GM18502 (cell line): ENCODE measurements at regions not wholly inside any gene's neighbourhood (a gene's known extent, or its start where the extent isn't known, plus 50 kb on each side); places are given as distances from the start of the nearest gene placed in this dataset.

Source experiments
- ATAC-seq: cut with Tn5 transposase; IDR thresholded peaks from one replicate; pipeline ENCODE4 v1.9.1; 2021; ENCODE audit warnings: mild to moderate bottlenecking; ENCODE audit not compliant: unreplicated experiment, poor library complexity

DNA sequence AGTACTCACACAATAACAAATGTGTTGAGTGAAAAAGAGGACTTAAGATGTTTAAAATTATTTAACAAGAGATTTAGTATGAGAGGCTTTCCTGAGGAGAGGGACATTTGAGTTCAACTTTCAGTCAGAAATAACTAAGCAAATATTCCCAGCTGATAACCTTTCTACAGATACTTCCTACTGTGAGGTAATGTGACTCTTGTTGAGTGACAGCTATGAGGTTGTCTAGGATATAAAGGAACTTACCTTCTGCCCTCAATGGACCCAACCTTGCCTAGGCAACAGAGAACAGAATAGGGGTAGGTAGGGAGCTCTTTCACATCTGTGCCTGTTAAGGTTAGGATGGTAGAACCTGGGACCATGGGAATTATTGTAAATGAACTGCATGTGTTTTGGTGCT is 54.7 kb downstream of the GLUD2 start:
- ATAC-seq = no peak

DNA sequence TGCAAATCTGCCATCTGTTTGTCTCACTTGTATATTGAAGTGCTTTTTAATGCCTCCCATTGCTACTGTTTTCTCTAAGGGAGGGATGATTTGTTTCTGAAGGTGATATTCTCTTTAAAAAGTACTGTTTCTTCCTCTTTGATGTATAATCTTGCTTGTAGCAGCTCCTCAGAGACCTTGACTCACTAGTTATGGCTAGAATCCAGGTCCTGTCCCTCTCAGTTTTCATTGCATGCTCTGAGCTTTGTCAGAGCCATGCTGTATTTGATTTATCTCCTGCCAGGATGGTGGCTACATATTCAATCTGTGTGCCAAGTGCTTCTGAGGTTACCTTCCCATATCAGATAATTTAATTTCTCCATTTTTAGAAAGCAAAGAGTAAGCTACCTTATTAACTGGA is 56.0 kb downstream of the GLUD2 start:
- no peak for ATAC-seq

DNA sequence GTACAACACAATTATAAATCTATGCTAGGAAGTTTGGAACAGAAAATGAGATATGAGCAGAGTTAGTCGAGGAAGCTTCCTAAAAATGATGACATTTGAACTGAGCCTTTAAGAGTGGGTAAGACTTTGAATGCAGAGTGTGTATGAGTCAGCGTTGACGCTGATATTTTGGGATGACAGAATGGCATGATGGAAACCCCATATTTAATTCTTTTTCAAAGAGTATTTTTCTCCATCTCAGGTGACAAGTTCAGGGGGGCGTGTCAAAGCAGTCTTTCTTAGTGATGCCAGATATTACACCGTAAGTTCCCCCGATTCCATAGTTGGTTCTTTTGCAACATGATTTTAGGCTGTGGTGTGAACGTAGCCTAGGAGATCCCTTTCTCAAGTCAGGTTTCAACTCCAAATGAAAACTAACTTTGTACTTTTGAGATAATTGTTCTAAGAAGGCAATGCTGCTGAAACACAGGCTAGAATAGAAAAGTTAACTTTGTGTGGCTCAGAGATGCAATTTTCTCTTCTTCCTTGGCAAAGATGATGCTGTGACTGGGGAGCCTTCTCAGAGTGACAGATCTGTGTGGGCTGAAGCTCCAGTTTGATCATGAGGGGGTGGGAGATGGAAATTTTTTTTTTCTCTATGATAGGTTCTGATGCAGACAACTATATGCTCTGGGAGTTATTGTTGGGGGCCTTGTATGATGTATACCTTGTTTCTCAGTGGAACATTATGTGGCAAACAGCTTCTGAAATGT is 59.2 kb downstream of the GLUD2 start:
- ATAC-seq = no peak

DNA sequence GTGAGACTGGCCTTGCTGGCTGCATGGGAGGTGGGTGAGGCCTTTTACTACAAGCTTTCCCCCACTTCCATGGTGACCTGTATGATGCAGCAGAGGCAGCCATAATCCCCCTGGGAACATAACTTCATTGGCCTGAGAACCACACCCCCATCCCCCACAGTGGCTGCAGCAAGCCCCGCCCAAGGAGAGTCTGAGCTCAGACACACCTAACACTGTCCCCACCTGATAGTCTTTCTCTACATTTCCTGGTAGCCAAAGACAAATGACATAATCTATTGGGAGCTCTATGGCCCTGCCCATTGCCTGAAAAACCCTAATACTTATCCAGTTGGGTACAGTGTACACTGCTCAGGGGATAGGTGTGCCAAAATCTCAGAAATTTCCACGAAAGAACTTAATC is 62.6 kb downstream of the GLUD2 start:
- ATAC-seq = no peak

DNA sequence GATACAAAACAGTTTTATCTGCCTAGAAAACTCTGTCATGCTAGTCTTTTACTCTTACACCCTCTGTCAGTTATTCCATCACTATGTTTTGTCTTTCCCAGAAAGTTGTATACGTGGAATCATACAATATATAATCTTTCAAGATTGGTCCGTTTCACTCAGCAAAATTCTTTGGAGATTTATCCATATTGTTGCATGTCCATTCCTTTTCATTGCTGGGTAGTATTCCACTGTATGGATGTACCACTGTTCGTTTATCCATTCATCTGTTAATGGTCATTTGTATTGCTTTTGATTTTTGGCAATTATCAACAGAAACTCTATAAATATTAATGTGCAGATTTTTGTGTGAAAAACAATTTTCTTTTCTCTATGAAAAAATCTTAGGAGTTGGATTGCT is 63.1 kb downstream of the GLUD2 start:
- ATAC-seq = no peak

DNA sequence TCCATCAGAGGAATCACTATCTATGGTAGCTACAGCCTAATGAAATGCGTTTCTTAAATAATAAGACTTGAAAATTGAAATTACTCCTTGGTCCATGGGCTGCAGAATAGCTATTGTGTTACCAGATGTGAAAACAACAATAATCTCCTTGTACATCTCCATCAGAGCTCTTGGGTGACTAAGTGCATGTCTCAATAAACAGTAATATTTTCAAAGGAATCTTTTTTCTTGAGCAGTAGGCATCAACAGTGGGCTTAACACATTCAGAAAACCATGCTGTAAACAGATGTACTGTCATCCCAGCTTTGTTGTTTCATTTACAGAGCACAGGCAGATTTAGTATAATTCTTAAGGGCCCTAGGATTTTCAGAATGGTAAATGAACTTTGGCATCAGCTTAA is 67.3 kb downstream of the GLUD2 start:
- ATAC-seq = no peak

DNA sequence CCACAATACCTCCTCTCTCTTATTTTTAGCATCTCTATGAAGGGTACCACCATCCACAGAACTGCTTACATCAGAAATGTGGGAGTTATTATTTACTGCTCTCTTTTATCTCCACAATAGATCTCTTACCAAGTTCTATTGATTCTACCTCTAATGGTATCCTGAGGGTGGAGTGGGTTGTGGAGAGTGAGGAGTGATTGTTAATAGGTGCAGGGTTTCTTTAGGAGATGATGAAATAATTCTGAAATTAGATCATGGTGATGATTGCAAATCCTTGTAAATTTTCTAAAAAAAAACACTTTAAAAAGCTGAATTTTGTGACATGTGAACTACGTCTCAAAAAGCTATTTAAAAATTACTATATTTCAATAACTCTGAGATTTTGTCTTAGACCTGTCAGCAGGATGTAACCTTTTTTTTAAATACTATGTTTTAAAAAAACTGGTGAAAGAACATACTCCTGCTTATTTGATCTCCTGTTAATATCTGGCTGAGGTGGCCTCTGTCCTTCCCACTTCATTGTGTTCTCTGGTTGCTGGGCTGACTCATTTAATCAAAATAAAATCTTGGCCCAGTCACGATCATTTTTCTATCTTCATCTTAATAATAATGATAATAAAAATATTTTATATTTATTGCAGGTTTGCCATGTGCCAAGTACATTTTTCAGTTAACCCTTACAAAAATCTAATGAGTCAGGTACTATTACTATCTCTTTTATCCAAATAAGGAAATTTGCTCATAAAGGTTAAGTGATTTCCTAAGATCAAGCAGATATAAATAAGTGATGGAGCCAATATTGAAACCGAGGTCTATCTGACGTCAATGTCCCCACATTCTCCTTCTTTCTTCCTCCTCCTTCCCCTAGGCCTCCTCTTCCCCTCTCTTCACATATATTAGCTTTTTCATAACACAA is 73.5 kb downstream of the GLUD2 start:
- no peak for ATAC-seq

DNA sequence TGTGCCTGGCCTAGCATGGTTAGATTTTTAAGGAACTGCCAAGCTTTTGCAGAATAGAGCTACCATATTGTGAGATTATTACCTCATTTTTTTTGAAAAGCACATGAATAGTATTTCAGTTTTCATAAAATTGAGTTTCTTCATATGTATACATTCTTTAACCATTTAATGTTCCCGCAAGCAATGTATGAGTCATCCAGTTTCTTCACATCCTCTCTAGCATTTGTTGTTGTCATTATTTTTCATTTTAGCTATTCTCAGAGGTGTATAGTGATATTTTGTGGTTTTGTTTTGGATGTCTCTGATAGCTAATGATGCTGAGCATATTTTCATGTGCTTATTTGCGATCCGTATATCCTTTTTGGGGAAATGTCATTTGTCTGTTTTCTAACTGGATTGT is 74.9 kb downstream of the GLUD2 start:
- ATAC-seq = no peak

DNA sequence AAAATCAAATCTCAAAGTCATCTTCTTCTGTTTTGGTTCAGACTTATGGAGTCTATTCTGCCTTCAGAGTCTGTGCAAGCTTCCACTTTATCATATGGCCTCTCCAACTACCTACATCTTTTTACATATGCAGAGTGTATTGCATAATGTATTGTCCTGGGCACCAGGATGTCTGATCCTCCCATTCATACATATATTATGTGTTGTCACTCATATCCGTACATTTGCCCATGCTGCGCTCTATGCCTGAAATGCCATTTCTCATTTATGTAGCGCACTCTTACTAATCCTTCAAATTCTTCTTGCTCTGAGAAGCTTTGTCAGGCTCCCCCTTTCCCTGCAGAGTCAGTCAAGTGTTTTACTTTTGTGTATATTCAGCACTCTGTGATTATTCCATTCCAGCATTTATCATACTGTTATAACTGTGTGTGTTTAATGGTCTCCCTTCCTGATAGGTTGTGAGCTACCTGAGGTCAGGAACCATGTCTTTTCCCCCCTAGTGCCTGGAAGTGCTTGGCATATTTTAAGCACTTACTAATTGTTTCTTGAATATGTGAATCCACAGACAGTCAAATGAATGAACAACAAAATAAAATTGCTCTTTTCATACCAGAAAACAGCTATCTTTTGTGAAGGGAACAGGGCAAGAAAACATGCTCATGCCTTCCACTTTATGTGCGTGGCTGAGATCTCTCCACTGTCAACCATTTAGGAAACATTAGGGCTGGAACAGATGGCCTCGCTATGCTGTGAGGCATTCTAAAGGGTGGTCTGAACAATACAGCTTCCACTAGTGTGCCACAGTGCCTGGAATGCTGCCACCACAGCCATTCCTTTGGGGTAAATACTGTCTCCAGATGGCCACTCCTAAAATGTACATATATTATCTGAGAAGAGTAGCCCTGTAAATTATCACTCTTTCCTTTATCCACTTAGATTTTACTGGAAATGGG is 81.8 kb downstream of the GLUD2 start:
- ATAC-seq = no peak

DNA sequence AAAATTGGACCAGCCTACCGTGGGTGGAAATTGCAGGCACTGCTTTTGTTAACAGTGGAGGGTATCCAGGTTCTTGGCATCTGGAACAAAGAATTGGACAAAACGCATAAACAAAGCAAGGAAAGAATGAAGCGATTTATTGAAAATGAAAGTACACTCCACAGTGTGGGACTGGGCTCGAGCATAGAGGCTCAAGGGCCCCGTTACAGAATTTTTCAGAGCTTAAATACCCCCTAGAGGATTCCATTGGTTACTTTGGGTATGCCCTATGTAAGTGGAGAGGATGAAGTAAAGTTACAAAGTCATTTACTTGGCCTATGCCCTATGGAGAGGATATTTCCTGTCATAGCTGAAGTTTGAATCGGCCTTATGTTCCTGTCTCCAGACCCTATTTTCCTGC is 85.3 kb downstream of the GLUD2 start:
- no peak for ATAC-seq

DNA sequence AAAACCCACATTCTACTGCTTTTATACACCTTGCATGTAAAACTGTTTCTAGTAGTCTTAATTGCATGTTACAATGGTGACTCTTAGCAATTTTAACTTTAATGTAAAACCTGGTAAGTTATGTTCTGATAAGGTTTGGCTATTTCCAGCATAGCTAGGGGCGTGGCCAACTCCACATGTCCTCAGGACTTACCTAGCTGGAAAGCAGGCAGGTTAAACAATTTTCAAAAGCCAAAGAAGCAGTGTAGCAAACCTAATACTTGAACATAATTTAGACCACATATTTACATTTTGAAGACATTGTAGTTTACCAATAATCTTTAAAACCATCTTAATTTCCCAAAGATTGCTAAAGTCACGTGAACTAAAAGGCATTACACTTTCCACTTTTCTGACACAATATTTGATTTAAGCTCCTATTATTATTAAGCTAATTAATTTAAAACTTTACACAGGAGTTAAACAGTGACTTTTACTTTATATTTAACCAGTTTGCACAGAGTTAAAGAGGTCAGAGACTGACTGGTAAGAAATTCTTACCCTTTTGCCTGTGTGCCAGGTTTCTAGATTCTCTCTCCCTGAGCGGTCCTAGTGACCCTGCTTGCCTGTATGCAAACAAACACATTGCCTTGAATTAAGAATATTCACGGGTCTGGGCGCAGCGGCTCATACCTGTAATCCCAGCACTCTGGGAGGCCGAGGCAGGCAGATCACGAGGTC is 88.2 kb downstream of the GLUD2 start:
- no peak for ATAC-seq

DNA sequence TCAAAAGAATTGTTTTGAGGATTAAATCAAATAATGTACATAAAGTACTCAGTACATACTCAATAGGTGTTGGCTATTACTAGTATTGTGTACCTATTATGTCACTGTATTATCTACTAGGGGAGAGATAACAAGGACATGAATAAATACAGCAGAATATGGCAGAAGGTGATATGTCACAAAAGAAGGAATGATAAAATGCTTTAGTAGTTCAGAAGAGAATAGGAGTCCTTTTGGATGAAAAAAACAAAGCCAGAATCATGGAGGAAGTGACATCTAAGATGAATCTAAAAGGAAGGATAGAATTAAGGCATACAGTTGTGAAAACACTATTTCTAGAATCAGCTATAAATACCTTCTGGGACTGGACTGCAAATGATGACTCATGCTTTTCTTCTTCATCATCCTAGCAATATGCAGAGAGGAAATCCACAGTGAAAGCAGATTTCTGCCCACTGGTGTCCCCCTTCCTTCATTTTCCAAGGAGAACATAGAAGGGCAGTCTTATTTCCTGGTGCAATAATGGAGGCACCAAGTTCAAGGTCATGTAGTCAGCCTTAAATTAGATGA is 98.7 kb downstream of the GLUD2 start:
- peak; percentile 50 for ATAC-seq

DNA sequence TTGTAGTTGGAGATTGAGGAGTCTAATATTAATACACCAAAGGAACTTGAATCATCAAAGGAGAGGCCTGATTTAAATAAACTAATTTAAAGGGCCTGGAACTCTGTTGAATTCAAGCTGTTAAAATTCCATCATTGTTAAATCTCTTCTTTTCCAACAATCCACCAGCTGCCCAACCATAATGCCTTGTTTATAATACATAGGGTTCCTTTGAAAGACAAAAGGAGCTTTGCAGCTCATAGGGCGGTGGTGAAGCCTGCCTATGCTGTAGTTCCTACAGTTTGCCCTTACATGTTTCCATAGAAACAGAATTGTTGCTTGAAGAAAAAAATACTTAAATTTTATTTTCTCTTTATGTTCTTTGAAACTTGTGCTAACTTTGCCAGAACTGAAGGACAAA is 102.8 kb downstream of the GLUD2 start:
- no peak for ATAC-seq

DNA sequence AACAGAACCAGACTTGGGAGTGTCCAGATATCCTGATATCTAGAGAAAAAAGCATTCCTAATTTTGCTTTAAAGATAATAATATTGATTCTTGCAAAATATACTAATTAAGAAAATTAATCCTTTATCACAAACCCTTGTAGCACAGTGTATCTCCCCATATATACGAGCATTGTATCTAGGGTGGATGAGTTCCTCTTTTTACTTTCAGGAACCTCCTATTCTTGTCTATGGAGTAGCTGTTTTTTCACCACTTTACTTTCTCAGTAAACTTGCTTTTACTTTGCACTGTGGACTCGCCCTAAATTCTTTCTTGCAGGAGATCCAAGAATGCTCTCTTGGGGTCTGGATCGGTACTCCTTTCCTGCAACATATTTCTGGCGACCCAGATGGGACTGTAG is 103.9 kb downstream of the GLUD2 start:
- ATAC-seq = peak; percentile 84

DNA sequence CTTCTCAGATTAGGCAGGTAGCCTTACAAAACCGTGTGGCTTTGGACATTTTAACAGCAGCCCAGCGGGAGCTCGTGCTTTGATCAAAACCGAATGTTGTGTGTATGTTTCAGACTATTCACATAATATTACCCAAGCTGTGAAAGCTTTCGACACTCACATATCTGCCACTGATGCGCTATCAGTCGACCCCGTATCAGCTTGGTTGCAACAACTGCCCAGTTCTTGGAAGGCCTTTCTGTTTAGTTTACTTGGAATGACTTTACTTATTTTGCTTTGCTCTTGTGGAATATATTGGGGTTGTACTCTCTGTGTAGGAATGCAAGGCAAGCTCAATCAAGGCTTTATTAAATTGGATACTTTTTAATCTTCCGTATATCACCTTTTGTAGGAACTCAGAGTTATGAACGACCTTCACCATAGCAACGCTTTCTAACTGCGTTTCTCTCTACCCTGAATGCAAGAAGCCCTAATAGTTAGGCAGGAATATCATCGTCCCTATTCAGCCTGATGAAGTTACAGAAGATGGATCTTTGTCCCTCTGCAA is 107.5 kb downstream of the GLUD2 start:
- ATAC-seq = no peak

DNA sequence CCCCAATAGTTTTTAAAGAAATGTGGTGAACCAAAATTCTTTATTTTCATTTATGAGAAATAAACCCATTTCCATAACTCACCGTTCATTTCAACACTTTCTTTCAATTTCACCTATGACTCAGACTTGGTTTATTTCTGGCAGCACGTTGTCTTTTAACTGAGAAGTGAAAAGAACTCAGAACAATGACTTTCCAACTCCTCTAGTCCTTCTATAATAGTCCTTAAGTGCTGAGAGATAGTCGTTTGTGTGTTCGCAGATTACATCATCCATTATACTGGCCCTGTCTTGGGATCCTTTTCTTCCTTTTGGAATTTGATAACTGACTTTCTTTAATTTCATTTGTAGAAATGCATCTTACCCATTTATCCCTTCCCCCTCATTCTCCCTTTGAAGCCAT is 113.6 kb downstream of the GLUD2 start:
- ATAC-seq = peak; percentile 82

DNA sequence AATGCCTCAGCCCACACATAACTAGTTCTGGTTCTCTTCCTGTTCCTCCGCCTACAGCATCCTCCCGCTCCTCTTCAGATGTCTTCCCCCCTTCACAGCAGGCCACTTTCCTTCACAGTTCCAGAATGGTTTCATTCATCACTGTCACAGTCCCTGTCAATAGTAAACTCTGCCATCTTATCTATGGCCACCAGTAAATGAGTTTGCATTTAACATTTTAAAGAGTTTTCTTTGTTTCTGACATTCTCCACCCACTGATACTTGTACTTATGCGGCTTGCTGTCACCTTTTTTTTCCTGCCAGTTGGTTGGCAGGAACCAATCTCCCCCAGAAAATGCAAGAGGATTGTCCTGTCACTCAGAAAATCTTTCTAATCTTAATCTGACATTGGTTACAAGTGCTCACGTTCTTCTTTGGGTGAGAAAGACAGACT is 114.1 kb downstream of the GLUD2 start:
- peak; percentile 55 for ATAC-seq

DNA sequence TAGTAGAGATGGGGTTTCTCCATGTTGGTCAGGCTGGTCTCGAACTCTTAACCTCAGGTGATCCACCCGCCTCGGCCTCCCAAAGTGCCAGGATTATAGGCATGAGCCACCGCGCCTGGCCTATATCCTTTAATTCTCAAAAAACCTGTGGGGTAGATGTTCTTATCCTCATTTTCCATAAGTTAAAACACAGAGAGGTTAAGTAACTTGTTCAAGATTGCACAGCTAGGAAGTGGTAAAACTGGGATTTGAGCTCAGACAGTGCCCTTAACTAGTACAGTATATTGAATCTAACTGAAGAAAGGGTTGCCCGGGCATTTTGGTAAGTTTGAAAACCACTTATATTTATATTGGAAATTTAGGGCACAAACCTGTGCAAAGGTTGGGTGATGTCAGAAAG is 116.0 kb downstream of the GLUD2 start:
- no peak for ATAC-seq

DNA sequence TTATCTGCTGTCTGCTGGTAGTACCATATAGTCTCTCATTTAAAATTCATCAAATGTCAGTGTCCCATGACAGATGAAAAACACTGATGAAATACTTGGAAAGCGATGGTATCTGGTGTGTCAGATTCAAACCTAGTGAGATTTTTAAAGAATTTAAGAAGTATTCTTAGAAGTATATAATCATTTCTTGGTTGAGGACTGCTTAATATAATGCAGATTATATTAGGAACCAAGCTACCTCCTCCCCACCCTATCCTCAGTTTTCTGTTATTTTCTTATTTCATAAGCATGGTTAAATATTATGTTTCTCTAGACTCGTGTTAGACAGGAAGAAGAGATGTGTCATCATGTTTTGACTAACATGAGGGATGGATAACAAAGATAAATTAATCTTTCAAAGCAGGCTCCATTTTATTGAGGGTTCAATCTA is 118.5 kb downstream of the GLUD2 start:
- ATAC-seq = no peak
